H7 (cell line): ENCODE measurements at regions not wholly inside any gene's neighbourhood (a gene's known extent, or its start where the extent isn't known, plus 50 kb on each side); places are given as distances from the start of the nearest gene placed in this dataset.
A peak's percentile ranks its signal among the peaks of the same experiment; 100 is the strongest.

ENCODE experiments used
- DNase-seq: peaks from one replicate; pipeline ENCODE4 v3.0.0; 2012
- H3K27me3 ChIP-seq: 2 replicates; pipeline ENCODE4 v1.6.0; 2011; ENCODE audit warnings: mild to moderate bottlenecking, low read length; ENCODE audit not compliant: control insufficient read depth, insufficient read depth
- H3K36me3 ChIP-seq: replicated peaks from 2 replicates; pipeline ENCODE4 v1.5.1; 2011; ENCODE audit warnings: low read length; ENCODE audit not compliant: control insufficient read depth, insufficient read depth
- H3K4me3 ChIP-seq: 2 replicates; pipeline ENCODE4 v1.5.1; 2011; ENCODE audit warnings: low read depth, mild to moderate bottlenecking, control low read depth, low read length, moderate library complexity; ENCODE audit not compliant: insufficient read depth

DNA sequence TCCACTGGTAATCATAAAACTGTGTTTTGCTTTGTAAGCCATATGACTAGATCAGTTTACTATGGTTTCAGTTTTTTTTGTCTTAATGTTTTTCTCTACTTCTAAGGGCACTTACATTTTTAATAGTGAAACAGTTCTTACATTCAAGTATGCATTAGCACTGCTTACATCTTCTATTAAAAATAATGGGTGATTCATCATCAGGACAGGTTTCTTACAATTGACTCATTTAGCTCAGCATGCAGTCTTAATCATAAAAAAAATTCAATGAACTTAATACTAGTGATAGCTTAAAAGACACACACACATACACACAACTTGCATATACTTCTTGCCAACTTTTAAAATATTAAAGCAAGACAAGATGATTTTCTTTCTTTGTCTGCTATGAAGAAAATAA lies 845.7 kb upstream of the USP15 start:
- no peaks in the 10 kb centered on the region for H3K27me3 ChIP-seq
- no peak for DNase-seq
- H3K4me3 ChIP-seq: no peak overlapping the region
- no peaks in the 10 kb centered on the region for H3K36me3 ChIP-seq

DNA sequence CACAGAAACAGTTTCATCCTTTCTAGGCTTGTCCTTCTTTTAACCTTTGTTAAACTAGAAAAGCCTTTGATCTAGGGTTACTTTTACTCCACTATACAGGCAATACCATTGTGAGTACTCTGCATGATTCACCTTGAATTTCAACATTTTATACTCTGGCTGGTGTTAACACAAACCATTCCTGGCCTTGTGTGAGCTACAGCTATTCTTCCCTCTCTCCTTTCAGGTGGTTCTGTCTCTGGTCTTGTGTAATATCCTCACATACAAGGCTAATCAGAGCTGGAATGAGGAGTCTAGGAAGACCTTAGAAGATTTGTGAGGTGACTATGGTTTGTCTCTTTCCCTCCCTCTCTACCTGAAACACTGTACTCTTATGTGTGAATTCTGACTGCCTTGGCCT lies 837.4 kb upstream of the USP15 start:
- no peak overlapping the region for H3K4me3 ChIP-seq
- no peaks in the 10 kb centered on the region for H3K27me3 ChIP-seq
- no peaks in the 10 kb centered on the region for H3K36me3 ChIP-seq
- no peak for DNase-seq

DNA sequence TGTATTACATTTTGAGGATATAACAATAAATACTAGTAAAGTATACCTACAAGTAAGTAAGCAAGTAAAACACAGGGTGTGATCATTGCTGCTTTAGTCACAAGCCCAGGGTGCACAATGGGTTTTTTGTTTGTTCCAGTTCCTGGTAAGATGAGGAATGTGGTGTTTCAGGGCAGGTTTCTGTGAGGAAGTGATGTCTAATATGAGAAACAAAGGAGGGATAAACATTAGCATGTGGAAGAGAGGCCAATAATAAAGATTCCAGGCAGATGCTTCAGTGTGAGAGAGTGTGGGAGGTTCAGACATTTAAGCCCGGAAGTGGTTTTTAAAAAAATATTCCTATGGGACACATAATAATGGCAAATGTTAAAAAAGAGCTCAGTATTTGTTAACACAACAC lies 808.1 kb upstream of the USP15 start:
- no peak overlapping the region for H3K4me3 ChIP-seq
- no peaks in the 10 kb centered on the region for H3K27me3 ChIP-seq
- DNase-seq: no peak
- H3K36me3 ChIP-seq: no peaks in the 10 kb centered on the region

DNA sequence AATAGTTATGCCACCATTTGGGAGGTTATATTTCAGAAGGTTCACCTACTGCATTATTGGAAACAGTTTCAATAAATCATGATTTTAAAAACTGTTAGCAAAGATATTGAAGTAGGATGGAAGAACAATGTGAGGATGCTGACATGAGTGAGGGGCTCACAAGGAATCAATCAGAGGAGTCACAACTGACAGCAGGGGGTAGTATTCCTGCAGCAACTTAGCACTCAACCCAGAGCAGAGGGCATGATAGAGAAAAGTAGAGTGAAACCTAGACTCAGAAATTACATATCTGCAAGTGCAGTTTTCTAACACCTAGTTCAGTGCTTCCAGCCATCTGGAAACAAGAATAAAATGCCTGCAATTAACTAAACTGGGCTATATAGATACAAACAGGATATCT lies 772.5 kb upstream of the USP15 start:
- DNase-seq: no peak
- no peaks in the 10 kb centered on the region for H3K36me3 ChIP-seq
- H3K27me3 ChIP-seq: no peaks in the 10 kb centered on the region
- H3K4me3 ChIP-seq: no peak overlapping the region

DNA sequence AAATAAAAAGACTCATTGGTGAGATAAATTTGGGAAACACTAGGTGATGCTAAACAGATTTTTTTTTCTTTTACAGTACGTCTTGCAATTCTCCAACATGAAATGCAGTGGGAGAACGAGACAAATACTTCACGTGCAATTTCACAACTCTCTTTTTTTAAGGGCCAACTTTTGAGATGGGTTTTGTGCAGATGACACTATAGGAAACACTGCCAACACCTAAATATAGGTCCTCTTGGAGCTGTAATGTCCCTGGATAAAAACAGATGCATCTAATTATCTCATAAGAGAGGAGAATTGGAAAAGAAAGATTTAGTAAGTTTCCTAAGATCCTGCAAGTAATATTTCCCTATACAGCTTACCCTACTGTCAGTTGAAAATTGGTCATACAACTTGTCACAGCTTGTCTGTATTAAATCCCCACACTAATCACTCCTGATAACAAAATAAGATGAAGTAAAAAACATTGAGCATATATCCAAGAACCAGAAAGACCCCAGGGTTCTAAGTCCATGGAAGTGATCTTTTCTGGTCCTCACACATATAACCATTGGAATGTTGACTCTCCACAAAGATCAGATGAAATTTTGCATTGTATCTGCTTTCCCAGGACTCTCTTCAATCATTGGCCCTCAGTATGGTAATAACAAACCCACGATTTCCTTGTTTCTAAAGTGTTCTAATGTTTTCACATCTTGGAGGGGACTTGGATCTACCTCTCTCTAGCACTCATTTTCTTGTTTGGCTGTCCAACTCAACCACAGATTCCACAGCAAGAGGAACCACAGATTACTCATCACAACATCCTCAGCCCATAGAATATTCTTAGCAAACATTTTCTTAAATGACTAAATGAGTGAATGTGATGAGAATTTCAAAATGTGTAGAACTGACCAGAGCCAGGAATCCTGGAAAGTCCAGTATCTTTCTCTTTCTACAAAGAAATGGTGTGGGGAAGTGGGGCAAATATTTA lies 769.4 kb upstream of the USP15 start:
- Histone ChIP-seq H3K4me3 (no peak overlapping the region), H3K36me3 (no peaks in the 10 kb centered on the region), H3K27me3 (no peaks in the 10 kb centered on the region)
- no peak for DNase-seq

DNA sequence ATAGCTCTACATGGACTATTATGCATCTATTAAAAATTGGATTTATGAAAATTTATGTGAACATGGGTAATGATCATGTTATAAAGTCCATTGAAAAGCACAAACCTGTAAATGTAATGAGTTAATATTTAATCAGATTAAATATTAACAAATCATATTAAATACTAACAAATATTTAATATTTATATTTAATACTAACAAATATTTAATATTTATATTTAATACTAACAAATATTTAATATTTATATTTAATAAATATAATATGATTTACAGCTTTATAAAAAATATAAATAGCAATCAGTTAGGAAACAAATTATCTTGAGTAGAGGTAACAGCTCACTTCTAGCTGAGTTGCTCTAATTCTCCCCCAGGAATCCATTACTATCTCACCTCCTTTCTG lies 758.0 kb upstream of the USP15 start:
- DNase-seq: no peak
- no peak overlapping the region for H3K4me3 ChIP-seq
- no peaks in the 10 kb centered on the region for H3K27me3 ChIP-seq
- no peaks in the 10 kb centered on the region for H3K36me3 ChIP-seq

DNA sequence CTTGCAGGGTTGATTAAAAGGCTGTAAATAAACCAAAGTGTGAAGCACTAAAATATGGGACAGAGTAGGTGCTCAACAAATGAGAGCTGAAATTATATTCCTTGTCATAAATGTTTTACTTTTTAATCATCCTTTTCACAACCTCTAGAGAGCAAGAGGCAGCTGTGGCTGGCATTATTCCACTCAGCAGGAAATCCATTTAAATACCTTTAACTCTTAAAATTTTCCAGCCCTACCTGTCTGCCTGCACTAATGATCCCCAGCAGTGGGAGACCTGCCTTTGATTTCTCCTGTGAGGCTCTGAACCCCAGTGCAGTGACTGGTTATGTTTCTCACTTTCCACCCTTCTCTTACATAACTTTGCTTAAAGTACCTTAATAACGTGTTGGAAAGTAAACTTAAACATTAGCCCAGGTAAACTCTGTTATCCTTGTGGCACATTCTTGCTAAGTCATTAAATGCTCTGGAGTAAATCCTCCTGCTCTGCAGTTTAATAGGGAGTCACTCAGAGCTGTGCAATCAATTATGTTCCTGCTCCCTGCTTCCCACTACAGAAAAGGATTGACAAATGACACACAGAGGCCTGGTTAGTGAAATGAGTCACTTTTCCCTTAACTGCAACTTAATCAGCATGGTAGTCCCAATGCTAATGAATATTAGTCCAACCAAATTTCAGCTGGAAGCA lies 755.7 kb upstream of the USP15 start:
- DNase-seq: peak; percentile 25
- H3K36me3 ChIP-seq: no peaks in the 10 kb centered on the region
- no peaks in the 10 kb centered on the region for H3K27me3 ChIP-seq
- no peak overlapping the region for H3K4me3 ChIP-seq

DNA sequence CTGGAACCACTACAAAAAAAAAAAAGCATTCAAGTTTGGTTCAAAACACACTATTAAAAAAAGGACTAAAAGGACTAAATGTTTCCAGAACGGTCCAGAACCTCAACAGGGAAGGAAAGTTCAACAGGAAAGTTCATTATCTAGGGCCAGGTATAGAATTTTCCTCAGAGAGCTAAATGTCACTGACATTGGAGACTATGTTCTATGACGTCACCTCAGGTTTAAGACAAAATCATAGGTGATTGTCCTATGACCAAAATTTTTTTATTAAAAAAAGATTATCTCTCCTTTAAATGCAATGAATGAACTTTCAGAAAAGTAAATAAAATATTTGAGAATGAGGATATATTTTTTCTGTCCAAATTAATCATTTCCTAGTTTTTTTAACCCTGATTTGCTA lies 746.7 kb upstream of the USP15 start:
- H3K4me3 ChIP-seq: no peak overlapping the region
- H3K27me3 ChIP-seq: no peaks in the 10 kb centered on the region
- no peaks in the 10 kb centered on the region for H3K36me3 ChIP-seq
- DNase-seq: no peak

DNA sequence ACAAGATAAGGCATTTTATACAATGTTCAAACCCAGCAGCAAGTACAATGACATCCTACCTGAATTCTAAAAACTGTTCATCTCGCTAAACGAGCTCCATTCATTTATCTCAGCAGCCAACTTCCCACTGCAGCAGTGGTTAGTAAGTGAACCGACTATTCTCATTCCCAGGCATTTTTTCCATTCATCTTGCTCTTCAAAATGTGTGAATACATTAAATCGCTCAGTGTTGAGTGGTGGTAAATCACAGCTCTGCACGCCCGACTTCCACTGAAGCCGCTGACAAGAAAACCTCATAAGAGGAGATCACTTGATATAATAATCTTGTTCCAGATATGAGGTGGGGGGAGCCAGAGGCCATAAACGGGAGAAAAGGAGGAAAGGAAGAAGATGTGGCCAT lies 746.2 kb upstream of the USP15 start:
- H3K27me3 ChIP-seq: no peaks in the 10 kb centered on the region
- no peak for DNase-seq
- no peak overlapping the region for H3K4me3 ChIP-seq
- no peaks in the 10 kb centered on the region for H3K36me3 ChIP-seq

DNA sequence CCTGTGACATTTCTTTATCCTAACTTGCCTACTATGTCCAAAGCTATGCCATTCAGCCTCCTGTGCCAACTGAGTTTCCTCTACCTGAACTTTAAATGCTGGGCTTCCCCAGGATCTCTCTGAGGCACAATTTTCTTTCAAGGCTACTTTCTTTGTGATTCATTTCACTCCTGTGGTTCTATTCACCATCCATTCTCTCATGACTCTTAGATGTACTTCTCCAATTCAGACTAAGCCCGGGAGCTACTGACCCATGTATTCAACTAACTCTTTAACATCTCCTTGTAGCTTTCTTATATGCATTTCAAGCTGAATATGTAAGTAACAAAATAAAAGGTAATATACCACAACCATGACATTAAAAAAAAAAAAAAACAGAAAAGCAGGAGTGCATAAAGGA lies 738.9 kb upstream of the USP15 start:
- no peaks in the 10 kb centered on the region for H3K36me3 ChIP-seq
- H3K27me3 ChIP-seq: no peaks in the 10 kb centered on the region
- no peak overlapping the region for H3K4me3 ChIP-seq
- peak; percentile 8 for DNase-seq

DNA sequence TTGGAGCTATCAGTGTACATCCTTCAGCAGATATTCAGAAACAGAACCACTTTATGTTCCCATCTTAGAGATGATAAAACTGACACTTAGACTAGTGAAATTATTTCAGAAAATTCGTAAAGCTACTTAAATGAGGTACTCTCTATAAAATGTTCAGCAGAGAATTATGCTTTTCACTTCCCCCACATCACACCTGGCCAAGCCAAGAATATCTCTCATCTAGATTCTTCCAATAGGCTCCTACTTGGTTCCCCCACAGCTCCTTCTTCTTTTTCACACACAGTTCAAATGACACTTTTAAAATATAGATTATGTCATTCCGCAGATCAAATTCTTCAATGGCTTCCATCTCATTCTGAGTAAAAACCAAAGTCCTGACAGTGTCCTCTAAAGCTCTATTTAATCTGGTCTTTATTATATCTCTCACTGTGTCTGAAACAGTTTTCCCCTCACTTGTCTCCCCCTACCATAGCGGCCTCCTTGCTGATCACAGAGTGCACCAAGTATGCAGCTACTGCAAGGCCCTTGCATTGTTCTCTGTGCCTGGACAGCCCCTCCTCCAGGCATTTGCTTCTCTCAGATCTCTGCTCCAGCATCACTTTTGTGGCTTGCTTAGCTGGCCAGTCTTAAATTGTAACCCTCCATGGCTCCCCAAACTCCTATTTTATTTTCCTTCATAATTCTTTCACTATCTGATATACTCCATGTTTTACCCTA lies 736.8 kb upstream of the USP15 start:
- H3K36me3 ChIP-seq: no peaks in the 10 kb centered on the region
- no peak overlapping the region for H3K4me3 ChIP-seq
- H3K27me3 ChIP-seq: no peaks in the 10 kb centered on the region
- no peak for DNase-seq

DNA sequence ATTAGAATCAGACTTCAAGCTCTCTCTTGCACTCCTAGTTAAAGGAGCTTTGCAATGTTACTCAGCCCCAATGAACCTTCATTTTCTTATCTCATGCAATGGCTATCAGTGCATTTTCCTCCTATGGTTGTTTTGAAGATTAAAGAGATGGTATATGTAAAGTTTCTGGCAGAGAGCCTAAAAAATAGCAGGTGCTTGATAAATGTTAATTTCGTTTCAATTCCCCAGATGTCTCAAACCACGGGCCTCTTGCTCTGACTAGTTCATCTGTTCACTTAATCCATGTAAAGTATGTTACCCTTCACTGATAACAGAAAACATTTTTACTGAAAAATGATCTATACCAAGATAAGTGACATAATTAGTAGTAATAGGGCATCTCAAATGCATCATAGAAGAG lies 735.4 kb upstream of the USP15 start:
- no peaks in the 10 kb centered on the region for H3K36me3 ChIP-seq
- no peak overlapping the region for H3K4me3 ChIP-seq
- H3K27me3 ChIP-seq: no peaks in the 10 kb centered on the region
- no peak for DNase-seq

DNA sequence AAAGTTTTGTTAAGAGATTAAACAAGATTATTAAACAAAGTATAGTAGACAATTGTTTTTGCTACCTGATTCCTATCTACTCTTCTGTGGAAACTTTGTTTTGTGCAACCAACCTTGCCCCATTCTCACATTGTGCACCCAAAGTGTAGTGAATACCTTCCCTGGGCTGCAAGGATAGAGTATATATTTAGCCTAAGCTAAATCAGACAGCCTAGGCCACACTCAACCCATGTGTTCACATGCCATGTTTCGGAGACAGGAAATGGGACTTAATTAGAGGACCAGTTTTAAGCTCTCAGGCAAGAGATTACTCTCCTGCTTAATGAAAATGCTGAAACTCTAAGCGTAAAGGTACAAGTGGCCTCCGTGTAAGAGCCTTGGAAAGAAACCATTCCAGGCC lies 734.9 kb upstream of the USP15 start:
- Histone ChIP-seq H3K36me3 (no peaks in the 10 kb centered on the region), H3K4me3 (no peak overlapping the region), H3K27me3 (no peaks in the 10 kb centered on the region)
- no peak for DNase-seq

DNA sequence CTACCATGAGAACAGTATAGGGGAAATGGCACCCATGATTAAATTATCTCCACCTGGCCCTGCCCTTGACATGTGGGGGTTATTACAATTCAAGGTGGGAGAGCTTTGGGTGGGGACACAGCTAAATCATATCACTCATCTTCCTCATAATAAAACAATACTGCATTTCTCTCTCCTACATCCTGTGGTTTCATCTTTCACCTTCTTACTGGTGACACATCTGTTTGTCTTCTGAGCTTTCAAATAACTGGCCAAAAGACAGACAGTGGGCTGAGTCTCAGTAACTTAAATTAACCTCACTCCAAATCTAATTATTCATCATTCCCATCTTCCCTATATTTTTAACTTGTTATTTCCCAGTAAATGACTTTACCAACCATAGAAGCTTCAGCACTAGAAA lies 729.7 kb upstream of the USP15 start:
- Histone ChIP-seq H3K27me3 (no peaks in the 10 kb centered on the region), H3K4me3 (no peak overlapping the region)
- no peak for DNase-seq

DNA sequence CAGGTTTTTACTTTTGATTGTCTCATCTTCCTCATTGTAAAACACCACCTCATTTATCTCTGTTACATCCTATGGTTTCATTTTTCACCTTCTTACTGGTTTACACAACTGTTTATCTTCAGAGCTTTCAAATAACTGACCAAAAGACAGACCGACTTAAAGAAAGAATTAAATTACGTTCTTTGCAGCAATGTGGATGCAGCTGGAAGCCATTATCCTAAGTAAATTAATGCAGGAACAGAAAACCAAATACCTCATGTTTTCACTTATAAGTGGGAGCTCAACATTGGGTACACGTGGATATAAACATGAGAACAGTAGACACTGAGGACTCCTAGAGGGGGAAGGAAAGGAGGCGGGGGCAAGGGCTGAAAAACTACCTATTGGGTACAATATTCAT lies 729.0 kb upstream of the USP15 start:
- DNase-seq: no peak
- Histone ChIP-seq H3K36me3 (no peaks in the 10 kb centered on the region), H3K27me3 (no peaks in the 10 kb centered on the region), H3K4me3 (no peak overlapping the region)

More for the DNA sequence above, 729.7 kb upstream of the USP15 start:
- H3K36me3 ChIP-seq: no peaks in the 10 kb centered on the region
